ENCODE measurements at regions not wholly inside any gene's neighbourhood (a gene's known extent, or its start where the extent isn't known, plus 50 kb on each side); places are given as distances from the start of the nearest gene placed in this dataset.

DNA sequence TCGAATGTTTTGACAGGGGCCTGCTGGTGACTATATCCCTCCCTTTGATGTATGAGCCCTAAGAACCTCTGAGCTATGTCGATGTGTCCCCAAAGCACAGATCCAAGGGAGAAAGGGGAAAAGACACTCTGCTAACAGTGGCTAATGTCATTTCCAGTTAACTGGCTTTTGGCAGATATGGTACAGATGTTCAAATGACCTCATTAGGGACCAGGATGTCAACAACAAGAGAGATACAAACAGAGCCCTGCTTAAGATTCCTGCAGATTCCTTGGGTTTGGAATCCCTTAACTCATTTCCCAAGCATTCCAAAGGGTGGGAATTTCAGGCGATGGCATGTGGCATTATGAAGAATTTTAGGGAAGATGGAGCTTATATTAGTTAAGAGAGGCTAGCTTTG lies 517.3 kb downstream of the SOX6 start:
- no peak for TF ChIP-seq POLR2A (IDR thresholded peaks at IDR 0.05)
- TF ChIP-seq, protein P1, sequence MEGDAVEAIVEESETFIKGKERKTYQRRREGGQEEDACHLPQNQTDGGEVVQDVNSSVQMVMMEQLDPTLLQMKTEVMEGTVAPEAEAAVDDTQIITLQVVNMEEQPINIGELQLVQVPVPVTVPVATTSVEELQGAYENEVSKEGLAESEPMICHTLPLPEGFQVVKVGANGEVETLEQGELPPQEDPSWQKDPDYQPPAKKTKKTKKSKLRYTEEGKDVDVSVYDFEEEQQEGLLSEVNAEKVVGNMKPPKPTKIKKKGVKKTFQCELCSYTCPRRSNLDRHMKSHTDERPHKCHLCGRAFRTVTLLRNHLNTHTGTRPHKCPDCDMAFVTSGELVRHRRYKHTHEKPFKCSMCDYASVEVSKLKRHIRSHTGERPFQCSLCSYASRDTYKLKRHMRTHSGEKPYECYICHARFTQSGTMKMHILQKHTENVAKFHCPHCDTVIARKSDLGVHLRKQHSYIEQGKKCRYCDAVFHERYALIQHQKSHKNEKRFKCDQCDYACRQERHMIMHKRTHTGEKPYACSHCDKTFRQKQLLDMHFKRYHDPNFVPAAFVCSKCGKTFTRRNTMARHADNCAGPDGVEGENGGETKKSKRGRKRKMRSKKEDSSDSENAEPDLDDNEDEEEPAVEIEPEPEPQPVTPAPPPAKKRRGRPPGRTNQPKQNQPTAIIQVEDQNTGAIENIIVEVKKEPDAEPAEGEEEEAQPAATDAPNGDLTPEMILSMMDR (IDR thresholded peaks at IDR 0.05 in 8 of 11, conservative IDR thresholded peaks at IDR 0.05 in 3 of 11): no peak
- Histone ChIP-seq H3K36me3 (no peaks in the 10 kb centered on the region), H3K9me3 (no peaks in the 10 kb centered on the region), H3K4me1 (peaks cover 0 to 3% (median 0%) of the 10 kb centered on the region in 6 donors), H3K27ac (peak overlapping the region in 1 of 8 donors; percentile 1), H3K4me3 (no peak overlapping the region), H3K27me3 (replicated peaks in 1 of 7) (no peaks in the 10 kb centered on the region)
- intact Hi-C loops (cut with DNase I; ENCODE audit: low total_unique reads): no loop called here
- no peak for DNase-seq
- WGBS, 5 donors: 69 to 79% (median 70%) methylated on average over 3 of the region's 3 CpGs

DNA sequence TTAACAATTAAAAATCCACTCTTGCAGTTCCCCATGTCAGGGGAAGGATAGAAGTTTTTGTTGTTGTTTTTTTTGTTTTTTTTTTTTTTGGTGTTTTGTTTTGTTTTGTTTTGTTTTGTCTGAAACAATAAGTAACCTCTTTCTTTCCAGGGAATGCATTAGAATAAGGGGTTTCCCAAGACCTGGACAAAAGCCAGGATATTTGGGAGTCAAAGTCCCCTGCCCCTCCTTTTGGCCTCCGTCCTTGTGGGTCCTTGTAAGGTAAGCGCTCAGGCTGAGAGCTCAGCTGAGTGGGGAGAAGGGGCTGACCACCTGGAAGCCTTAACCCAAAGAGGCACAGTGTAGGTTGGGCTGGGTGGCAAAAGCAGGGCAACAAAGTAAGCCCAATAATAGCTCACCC lies 515.4 kb downstream of the SOX6 start:
- DNase-seq: no peak
- Histone ChIP-seq H3K36me3 (no peaks in the 10 kb centered on the region), H3K9me3 (no peaks in the 10 kb centered on the region), H3K27me3 (replicated peaks in 1 of 7) (no peaks in the 10 kb centered on the region), H3K27ac (no peak overlapping the region), H3K4me1 (peaks cover 0 to 3% (median 0%) of the 10 kb centered on the region in 6 donors), H3K4me3 (no peak overlapping the region)
- TF ChIP-seq, protein P1 (IDR thresholded peaks at IDR 0.05 in 8 of 11, conservative IDR thresholded peaks at IDR 0.05 in 3 of 11): no peak
- TF ChIP-seq POLR2AphosphoS5 (IDR thresholded peaks at IDR 0.05) (no peak), POLR2A (IDR thresholded peaks at IDR 0.05) (no peak)
- 77 to 92% (median 91%) methylated on average over 2 of the region's 2 CpGs for WGBS, 5 donors
- intact Hi-C loops (cut with DNase I; ENCODE audit: low total_unique reads): no loop called here

DNA sequence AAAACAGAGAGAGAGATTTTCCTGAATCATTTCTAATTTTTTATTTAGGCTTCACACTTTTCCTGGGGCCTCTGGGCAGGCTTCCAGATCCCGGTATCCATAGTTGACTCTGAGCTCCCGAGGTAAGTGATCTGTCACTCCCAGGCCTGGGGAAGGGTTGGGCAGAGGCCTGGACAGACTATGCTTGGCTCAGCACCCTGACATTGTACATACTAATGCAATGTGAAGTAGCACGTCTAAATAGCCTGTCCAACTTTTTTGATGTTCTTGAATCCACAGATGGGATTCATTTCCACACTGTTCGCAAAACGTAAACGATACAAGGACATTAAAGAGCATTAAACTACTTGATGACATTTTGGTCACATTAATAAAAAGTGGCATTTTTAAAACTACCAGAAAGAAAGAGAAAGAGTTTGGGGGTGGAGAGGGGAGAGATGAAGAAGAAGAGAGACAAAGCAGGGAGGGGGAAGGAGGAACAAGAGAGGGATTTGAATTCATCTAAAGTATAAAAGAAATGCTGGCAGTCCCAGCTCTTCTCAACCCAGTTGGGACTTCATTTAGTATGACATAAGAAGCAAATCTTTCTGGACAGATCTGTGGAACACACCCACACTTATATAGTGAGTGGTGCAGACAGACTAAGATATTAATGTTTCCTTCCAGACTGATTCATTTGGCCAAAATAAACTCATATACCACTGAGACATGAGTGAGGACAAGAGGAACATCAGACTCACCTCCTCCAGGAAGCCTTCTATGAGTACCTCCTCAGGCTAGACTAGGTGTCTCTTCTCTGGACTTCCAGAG lies 514.2 kb downstream of the SOX6 start:
- peaks cover 0 to 3% (median 0%) of the 10 kb centered on the region in 6 donors for H3K4me1 ChIP-seq
- H3K9me3 ChIP-seq: no peaks in the 10 kb centered on the region
- intact Hi-C loops (cut with DNase I; ENCODE audit: low total_unique reads): no loop called here
- H3K4me3 ChIP-seq: no peak overlapping the region
- no peak overlapping the region for H3K27ac ChIP-seq
- no peaks in the 10 kb centered on the region for H3K36me3 ChIP-seq
- no peaks in the 10 kb centered on the region for H3K27me3 ChIP-seq (replicated peaks in 1 of 7)
- no peak for TF ChIP-seq POLR2A (IDR thresholded peaks at IDR 0.05)
- TF ChIP-seq, protein P1 (IDR thresholded peaks at IDR 0.05 in 8 of 11, conservative IDR thresholded peaks at IDR 0.05 in 3 of 11): no peak
- no peak for TF ChIP-seq POLR2AphosphoS5 (IDR thresholded peaks at IDR 0.05)
- WGBS, 5 donors: 67 to 85% (median 81%) methylated on average over 6 of the region's 6 CpGs
- DNase-seq: no peak

DNA sequence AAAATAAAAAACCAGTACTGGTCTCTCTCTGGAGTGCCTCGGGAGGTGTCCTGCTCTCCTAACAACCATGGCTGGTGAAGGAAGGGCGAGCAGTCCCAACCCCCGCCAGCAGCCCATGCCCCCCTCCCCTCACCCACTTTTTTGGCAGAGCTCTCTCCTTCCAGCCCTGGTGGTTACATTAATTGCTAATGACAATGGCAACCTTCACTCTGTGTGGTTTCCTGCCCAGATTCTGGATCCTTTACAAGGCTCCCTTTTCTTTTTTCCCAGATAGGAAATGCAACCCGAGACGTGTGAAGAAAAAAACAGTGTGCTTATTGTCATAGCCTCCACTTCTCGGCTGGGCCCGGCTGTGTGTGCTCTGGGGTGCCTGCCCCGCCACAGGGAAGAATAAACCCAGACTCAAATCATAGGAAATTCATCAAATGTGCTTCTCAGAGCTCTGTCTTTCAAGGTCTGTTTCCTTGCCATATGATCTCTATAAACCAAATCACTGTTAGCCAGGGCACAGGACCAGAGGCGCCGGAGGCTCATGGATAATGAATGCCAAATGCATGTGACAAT lies 513.0 kb downstream of the SOX6 start:
- Histone ChIP-seq H3K9me3 (no peaks in the 10 kb centered on the region), H3K4me3 (no peak overlapping the region), H3K36me3 (no peaks in the 10 kb centered on the region), H3K27me3 (replicated peaks in 1 of 7) (no peaks in the 10 kb centered on the region), H3K4me1 (peaks cover 0 to 3% (median 0%) of the 10 kb centered on the region in 6 donors), H3K27ac (peak overlapping the region in 1 of 8 donors; percentile 43)
- 25 to 47% (median 34%) methylated on average over 10 of the region's 10 CpGs for WGBS, 5 donors
- no peak for DNase-seq
- TF ChIP-seq POLR2A (IDR thresholded peaks at IDR 0.05) (no peak), POLR2AphosphoS5 (IDR thresholded peaks at IDR 0.05) (no peak)
- TF ChIP-seq, protein P1 (IDR thresholded peaks at IDR 0.05 in 8 of 11, conservative IDR thresholded peaks at IDR 0.05 in 3 of 11): no peak
- intact Hi-C loops (cut with DNase I; ENCODE audit: low total_unique reads): no loop called here
